ENCODE measurements at regions not wholly inside any gene's neighbourhood (a gene's known extent, or its start where the extent isn't known, plus 50 kb on each side); places are given as distances from the start of the nearest gene placed in this dataset.

DNA sequence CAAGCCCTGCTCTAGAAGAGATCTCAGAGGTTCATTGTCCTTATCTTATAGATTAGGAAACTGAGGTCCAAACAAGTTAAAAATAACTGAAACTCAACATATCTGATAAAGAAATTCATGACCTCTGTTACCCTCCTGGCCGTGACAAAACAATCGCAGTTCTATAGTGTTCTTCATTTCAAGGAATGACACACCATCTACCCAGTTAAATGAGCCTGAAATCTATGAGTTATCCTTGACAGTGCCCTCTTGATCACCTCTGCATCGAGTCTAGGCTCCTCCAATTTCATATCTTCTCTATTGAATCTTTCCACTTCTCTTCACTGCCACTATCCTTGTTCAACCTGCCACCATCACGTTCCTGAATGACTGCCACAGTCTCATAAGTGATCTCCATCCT, 325.3 kb upstream of the TEX13C start:
- no peaks in the 10 kb centered on the region for H3K36me3 Mint-ChIP-seq (ENCODE audit: low read depth)
- H3K27me3 Mint-ChIP-seq, result no peaks in the 10 kb centered on the region
- H3K4me1 Mint-ChIP-seq, result no peaks in the 10 kb centered on the region
- H3K27ac Mint-ChIP-seq, result no peak overlapping the region
- no peaks in the 10 kb centered on the region for H3K9me3 Mint-ChIP-seq
- H3K4me3 Mint-ChIP-seq, result no peak overlapping the region
- DNase-seq, result no peak
- no peak for ATAC-seq

DNA sequence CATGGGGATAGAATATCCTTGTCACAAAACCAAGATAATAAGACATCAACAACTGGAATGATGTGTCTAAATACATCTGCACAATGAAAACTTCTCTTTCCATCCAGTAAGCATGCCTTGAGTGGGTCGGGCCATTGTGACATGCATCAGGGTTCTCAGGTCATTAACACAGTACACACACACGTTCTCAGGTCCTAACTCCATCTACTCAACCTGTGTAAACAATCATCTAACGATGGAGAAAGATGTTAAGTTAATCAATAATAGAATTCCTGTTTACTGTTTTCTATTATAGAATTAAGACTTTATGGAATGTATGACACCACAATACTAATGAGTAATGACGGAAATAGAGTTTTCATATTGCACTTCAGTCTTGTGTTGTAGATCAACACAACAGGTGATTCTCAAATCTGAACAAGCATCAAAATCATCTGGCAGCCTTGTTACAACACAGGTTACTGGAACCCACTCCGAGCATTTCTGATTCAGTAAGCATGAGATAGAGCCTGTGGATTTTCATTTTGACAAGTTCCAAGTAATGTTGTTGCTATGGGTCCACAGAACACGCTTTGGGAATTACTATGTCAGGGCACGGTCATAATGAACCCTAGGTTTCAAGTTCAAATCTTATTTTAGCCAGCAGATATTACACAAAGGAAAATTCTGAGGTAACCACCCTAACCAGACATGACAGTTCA, 315.8 kb upstream of the TEX13C start:
- DNase-seq, result no peak
- no peak overlapping the region for H3K27ac Mint-ChIP-seq

DNA sequence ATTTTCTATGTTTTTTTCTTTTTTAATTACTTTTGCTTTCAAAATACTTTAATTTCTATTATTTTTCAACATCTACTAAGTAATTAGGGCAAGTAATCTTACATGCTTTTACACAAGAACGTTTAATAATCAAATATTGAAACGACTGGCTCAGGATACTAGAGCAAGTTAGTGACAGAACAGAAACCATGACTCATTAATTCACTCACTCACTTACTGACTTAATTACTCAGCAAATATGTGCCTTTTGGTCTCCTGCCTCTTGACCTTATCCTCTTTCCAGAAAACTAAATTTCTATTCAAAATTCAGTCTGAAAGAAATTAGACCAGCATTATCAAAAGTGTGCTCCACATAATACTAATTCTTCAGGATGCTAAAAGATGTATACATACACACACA, 314.9 kb upstream of the TEX13C start:
- no peaks in the 10 kb centered on the region for H3K27me3 Mint-ChIP-seq
- ATAC-seq (no peak), DNase-seq (no peak)
- no peaks in the 10 kb centered on the region for H3K4me1 Mint-ChIP-seq
- H3K36me3 Mint-ChIP-seq (ENCODE audit: low read depth), result no peaks in the 10 kb centered on the region
- H3K4me3 Mint-ChIP-seq, result no peak overlapping the region
- no peaks in the 10 kb centered on the region for H3K9me3 Mint-ChIP-seq
- H3K27ac Mint-ChIP-seq, result no peak overlapping the region

More for the DNA sequence above, 315.8 kb upstream of the TEX13C start:
- Mint-ChIP-seq H3K4me1 (no peaks in the 10 kb centered on the region), H3K9me3 (no peaks in the 10 kb centered on the region), H3K36me3 (ENCODE audit: low read depth) (no peaks in the 10 kb centered on the region), H3K27me3 (no peaks in the 10 kb centered on the region), H3K4me3 (no peak overlapping the region)
- no peak for ATAC-seq

DNA sequence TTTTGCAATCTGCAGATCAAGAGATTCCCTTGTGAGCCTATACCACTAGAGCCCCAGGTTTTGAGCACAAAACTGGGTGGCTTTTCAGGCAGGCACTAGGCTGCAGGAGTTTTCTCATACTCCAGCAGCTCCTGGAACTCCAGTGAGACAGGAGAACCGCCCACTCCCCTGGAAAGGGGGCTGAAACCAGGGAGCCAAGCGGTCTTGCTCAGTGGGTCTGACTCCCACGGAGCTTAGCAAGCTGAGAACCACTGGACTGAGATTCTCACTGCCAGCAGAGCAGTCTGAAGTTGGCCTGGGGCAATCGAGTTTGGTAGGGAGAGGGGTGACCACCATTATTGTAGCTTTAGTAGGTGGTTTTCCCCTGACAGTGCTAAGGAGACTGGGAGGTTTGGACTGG, 313.8 kb upstream of the TEX13C start:
- ATAC-seq (no peak), DNase-seq (no peak)
- H3K36me3 Mint-ChIP-seq (ENCODE audit: low read depth), result no peaks in the 10 kb centered on the region
- no peak overlapping the region for H3K4me3 Mint-ChIP-seq
- H3K4me1 Mint-ChIP-seq, result no peaks in the 10 kb centered on the region
- H3K27me3 Mint-ChIP-seq, result no peaks in the 10 kb centered on the region
- no peak overlapping the region for H3K27ac Mint-ChIP-seq
- no peaks in the 10 kb centered on the region for H3K9me3 Mint-ChIP-seq

DNA sequence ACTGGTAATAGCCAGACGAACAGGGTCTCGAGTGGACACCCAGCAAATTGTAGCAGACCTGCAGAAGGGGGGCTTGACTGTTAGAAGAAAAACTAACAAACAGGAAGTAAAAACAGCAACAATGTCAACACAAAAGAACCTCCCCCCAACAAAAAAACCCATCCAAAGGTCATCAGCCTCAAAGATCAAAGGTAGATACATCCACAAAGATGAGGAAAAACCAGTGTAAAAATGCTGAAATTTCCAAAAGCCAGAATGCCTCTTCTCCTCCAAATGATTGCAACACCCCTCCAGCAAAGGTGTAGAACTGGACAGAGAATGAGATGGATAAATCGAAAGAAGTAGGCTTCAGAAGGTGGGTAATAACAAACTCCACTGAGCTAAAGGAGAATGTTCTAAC, 313.0 kb upstream of the TEX13C start:
- no peak overlapping the region for H3K27ac Mint-ChIP-seq
- ATAC-seq, result no peak
- DNase-seq, result no peak
- H3K27me3 Mint-ChIP-seq, result no peaks in the 10 kb centered on the region
- no peaks in the 10 kb centered on the region for H3K9me3 Mint-ChIP-seq
- H3K36me3 Mint-ChIP-seq (ENCODE audit: low read depth), result no peaks in the 10 kb centered on the region
- H3K4me1 Mint-ChIP-seq, result no peaks in the 10 kb centered on the region
- H3K4me3 Mint-ChIP-seq, result no peak overlapping the region

DNA sequence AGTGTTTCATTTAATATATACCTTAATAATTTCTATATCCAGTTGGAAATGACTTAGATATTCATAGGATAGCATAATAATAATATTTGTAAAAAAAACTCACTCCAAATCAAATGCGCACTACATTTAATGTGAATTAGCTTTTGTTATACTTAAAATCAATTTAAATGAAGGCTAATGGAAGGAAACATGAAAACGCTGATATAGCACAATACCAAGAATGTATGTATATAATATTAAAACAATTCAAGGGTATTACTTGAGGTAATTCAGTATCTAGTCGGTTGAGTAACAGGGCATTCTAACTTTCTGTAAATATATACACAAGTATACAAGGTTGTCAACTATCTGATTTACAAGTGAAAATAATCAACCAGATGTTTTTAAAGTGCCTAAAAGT, 307.1 kb upstream of the TEX13C start:
- Mint-ChIP-seq H3K4me3 (no peak overlapping the region), H3K4me1 (no peaks in the 10 kb centered on the region), H3K27ac (no peak overlapping the region), H3K27me3 (no peaks in the 10 kb centered on the region), H3K9me3 (no peaks in the 10 kb centered on the region), H3K36me3 (ENCODE audit: low read depth) (no peaks in the 10 kb centered on the region)
- ATAC-seq, result no peak
- DNase-seq, result no peak

DNA sequence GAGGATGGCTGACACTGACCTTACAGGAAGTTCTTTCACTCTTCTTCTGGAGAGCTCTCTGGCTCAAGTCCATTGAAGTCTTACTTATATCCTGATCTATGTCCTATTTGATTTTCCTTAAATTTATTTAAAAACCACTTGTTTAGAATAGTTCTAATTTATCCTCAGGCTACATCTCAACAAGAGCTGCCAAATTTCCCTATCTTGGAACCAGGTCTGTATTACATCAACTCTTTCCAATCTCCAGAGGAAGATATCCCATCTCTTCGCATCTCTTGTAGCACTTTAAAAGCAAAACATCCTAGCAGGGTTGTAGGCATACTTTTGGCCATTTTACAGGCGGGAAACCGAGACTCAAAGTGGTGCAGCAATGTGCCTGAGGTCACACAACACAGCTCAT, 290.5 kb upstream of the TEX13C start:
- H3K36me3 Mint-ChIP-seq (ENCODE audit: low read depth), result no peaks in the 10 kb centered on the region
- ATAC-seq (no peak), DNase-seq (no peak)
- H3K9me3 Mint-ChIP-seq, result no peaks in the 10 kb centered on the region
- H3K27me3 Mint-ChIP-seq, result no peaks in the 10 kb centered on the region
- no peak overlapping the region for H3K4me3 Mint-ChIP-seq
- no peaks in the 10 kb centered on the region for H3K4me1 Mint-ChIP-seq
- no peak overlapping the region for H3K27ac Mint-ChIP-seq
